NCI-H2227 (cell line): ENCODE measurements at regions not wholly inside any gene's neighbourhood (a gene's known extent, or its start where the extent isn't known, plus 50 kb on each side); places are given as distances from the start of the nearest gene placed in this dataset.

Source experiments
- DNase-seq: peaks from one replicate; lab custom pipeline; 2025; ENCODE audit not compliant: unreplicated experiment; lab: John Stamatoyannopoulos, UW

DNA sequence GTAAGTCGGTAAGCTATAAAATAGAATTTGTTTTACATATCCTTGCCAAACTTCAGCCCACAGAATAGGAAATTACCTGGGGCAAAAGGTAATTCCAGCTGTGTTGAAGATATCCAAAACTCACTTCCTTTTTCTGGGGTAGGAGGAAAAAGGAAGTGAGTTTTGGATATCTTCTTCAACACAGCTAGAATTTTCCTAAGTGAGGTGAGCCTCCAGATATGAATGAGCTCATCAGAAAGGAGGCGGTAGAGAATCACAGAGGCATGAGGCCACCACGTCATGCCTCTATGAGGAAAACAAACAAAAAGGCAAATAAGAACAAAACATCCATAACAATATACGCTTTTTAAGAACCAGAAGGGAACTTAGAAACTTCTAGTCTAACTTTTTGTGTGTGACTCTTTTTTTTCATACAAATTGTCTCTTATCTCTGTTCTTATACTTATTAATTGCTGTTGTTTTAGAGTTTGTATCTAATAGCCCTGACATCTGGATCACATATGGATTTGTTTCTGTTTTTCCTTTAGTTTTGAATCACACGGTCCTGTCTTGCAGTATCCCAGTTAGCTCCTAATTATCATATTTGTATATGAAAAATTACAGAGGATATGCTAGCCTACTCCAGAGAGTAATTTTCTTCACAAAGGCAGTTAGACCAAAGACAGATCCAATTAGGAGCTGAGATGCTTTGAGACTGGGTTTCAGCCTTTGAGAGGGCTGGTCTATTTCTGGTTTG, 104.5 kb downstream of the RBM43 start:
- DNase-seq = no peak

DNA sequence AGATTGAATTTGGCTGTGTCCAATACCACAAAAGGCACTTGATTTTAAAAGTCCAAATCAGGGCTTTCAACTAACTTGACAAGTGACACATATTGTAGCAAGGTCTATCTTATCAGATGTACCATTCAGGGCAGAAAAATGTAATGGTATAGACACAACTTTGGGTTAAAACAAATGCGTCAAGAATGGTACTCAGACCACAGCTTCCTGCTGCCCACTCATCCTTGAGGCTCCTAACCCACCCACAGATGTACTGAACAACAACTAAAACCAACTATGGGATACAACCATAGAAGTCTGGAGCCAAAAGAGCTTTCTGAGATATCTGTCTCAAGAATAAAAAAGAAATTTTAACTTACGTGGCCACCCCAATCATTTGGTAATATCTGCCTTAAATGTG, 105.2 kb downstream of the RBM43 start:
- DNase-seq = no peak

DNA sequence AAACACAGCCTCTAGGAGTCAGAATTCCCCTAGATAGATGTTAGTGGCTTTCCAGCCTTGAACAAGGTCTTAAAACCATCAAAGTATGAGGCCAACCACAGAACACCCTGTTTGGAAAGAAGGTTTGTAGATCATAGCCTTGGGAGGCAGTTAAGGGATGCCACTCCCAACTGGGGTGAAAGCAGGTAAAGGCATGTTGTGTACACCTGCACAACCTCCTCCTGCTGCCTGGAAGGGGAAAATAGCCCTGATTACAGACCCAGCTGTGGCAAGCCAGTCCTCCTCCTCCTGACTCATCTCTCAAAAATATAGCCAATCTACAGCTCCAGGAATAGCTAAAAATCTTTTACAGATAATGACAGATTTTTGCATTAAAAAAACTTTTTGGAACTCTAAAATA, 108.1 kb downstream of the RBM43 start:
- DNase-seq = no peak

DNA sequence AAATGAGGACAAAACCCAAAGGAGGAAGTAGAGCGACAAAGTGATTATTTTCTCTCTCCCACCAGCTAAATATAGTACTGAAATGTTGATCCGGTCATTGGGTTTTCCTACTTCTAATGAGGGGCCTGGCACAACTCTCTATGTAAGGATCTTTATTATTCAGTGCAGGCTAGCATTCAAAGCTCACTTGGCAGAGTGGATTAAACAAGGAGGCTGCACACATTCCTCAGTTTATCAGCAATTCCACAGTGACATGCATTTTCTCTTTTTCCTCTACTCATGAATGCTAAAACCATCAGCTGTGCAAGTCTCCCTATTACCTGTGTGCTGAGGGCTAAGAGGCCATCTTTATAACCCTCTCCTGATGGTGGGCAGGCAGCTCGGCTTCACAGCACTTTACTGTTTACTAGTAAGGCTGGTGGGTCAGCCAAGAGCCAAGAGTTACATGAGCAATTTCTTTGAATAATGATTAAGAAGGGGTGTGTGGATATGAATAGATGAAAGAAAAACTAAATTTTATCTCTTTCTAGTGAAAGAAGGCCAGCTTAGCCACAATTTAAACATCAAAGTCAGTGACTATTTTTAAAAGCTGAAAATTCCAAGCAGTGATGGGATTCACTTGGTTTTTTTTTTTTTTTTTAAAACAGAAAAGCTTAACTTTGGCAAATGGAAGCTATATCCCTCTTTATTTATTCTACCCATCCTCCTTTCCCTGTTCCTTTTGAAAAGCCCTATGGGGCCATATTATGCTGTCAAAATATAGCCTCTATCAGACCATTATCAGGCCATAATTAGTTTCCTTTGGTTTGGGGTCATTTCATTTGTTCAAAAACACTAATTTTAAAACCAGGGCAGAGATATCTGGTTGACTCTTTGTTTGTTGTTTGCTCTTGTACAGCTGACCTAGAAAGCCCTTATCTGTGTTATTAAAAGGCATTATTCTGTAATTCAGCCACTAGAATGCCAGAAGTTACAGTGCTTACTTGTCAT, 111.0 kb downstream of the RBM43 start:
- peak; percentile 76 for DNase-seq

DNA sequence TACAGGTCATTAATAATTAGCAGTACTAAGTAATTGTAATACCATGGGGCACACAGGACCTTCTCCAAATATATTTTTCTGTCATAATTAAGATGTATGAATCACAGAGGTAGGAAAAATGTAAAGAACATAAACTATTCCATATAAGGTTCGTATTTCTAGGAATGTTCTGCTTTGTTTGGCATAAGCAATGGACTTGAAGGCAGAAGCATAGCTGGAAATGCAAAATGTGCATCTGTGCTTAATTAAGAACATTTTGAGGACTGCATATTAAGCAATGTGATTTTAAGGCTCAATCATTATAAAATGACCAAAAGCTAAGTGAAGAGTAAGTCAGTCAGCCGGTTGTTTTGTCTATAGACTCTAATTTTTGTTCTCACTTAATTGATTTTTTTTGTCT, 123.2 kb downstream of the RBM43 start:
- no peak for DNase-seq

DNA sequence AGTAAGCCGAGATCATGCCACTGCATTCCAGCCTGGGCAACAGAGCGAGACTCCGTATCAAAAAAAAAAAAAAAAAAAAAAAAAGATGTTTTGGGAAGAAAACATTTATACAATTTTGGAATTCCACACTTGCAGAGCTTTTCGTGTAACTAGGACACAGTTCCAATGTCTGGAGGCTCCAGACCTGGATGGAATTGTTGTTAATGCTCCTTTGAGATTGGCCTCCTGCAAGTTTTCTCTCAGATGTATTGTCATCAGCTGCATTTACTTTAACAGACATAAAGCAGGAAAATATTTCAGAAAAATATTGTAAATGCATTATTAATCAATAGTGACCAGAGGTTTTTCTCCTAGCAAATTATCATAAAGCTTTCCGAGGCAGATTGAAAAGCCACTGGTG, 124.1 kb downstream of the RBM43 start:
- DNase-seq = no peak

DNA sequence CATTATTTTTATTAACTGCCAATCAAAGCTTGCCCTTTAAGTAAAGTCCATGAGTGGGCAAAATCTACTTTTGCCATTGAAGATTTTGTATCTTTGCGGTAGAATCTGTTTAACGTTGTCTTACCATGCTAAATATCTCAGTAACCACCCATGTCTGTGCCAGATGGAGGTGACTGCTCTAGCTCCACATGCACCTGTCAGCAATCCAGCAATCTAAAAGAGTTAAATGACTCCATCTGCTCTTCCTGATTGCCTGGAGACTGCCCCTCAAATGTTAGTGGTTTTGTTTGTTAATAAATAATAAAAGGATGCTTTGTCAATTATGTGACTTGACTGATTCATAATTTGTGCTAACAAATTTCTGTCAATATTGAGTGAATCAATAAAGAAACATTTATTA, 141.7 kb downstream of the RBM43 start:
- DNase-seq = no peak

DNA sequence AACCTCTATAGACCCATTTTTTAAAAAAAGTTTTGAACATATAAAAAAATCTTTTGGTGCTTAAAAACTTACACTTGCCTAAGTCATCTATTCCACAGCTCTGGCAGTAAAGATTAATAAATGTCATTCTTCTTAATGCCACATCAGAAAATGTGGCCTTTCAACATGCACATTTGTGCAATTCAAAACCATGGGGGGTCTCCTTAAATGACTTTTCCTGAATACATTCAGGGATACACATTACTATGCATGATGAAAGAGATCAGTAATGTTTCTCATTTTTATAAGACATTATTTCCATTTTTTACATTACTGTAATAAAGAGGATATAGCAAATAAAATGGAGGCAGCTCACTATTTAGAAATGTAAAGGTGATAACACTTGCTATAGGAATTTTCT, 142.3 kb downstream of the RBM43 start:
- DNase-seq = no peak

DNA sequence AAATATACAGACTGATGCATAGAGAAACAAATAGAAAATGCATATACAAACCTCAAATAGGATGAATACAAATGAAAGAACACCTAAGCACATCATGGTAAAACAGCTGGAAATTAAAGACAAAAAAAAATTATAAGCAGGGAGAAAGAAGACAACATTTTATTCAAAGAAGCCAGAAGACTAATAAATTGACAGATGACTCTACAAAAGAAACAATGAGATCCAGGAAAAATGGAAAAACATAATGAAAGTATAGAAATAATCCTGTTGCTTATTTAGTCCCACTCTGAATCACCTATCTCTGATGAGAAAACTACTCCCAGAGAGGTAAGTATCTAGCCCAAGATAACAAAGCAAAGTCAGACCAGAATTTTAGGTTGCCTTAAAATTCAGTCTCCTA, 143.4 kb downstream of the RBM43 start:
- no peak for DNase-seq

DNA sequence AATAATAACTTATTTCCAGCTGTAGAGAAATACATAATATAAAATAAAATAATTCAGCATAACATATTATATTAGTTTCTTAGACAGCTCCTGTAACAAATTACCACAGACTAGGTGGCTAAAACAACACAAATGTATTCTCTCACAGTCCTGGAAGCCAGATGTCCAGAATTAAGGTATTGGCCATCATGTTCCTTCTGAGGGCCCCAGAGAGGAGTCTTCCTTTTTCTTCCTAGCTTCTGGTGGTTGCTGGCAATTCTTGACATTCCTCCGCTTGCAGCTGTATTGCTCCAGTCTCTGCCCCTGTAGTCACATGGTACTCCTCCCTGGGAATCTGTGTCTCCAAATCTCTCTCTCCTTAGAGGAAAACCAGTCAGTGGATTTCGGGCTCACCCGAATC, 146.8 kb downstream of the RBM43 start:
- DNase-seq = no peak

DNA sequence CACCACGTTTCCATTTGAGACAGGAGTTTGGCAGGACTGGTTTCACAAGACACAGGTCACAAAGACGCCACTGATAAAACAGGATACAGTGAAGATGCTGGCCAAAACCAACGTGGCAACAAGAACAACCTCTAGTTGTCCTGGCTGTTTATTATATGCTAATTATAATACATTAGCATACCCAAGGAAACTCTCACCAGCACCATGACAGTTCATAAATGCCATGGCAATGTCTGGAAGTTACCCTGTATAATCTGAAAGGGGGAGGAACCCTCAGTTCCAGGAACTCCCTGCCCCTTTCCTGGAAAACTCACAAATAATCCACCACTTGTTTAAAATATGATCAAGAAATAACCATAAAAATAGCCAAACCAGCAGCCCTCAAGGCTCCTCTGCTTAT, 148.3 kb downstream of the RBM43 start:
- no peak for DNase-seq

DNA sequence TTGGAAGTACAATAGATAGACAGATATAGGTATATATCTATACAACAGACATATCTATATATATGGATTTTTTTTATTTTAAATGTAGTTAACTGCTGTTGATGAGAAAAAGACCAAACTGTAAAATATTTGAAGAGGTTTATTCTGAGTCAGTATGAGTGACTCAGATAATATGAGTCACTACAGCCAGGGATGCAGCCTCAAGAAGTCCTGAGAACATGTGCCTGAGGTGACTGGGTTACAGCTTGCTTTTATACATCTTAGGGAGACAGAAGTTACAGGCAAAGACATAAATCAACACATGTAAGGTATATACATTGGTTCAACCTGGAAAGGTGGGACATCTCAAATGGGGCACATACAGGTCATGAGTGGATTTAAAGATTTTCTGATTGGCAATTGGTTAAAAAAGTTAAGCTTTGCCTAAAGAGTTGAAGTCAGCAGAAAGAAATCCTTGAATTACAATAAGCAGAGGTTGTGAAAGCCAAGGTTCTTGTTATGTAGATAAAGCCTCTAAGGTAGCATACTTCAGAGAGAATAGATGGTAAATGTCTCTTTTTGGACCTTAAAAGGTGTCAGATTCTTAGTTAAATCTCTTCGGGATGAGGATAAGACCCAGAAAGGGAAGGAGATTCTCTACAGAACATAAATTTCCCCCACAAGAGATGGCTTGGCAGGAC, 149.9 kb downstream of the RBM43 start:
- no peak for DNase-seq

DNA sequence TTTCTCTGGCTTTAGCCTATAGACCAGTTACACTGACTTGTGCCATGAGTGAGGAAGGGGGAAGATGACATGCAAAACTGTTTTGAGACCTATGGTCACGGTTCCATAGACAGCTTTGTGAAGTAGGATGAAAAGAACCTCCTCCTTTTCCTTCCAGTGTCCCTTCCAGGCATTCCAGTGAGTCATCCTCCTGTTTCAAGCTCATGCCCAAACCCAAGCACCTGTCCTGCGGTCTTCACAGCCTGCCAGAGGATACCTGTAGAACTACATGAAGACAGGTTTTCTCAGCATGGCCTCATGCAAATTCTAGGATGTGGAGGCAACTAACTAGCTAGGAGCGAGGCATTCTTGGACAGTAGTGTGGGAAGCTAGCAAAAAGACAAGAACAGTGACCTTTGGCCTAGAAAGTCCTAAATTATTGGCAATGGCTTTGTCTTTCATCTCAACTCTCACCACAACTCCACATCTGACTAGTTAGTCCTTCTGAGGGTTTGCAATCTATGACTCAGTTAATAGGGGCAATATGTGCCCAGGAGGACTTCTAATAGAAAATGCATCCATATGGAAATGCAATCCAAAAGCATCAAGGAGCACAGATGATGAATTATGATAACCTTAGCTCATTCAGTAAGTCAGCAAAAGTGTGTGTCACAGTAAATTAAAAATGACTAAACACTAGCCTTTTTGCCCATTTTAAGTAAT, 154.7 kb downstream of the RBM43 start:
- no peak for DNase-seq

DNA sequence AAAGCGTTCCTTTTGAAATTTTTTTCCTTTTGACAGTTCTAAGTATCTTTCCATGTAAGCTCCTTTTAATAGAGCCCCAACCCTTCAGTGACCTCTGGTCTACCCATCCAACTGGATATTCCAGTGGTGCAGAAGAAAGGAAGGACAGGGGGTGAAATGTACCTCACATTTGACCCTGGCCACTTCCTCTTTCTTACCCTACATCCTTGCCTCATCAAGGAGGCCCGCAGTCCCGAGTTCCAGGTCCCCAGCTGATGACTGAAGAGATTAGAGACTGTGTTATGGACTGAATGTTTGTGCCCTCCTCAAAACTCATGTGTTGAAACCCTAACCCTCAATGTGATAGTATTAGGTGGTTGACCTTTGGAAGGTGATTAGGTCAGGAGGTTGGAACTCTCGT, 158.1 kb downstream of the RBM43 start:
- DNase-seq = no peak

DNA sequence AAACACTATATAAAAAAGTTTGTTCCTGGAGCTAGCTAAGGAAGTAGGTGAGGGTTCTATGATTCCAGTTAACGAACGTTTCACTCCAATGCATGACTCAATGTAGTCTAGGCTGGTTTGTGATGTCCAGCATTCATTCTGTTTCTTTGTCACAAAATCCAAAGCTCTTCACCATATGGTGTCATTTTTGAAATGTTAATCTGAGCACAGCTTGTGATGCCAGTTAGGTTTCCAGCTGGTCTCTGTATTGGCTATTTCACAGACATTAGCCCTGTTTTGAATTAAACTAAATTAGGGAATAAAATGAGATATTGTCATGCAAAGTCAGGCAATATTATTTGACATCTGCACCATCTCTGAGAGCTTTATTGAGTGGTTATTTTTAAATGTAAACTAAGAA, 159.4 kb downstream of the RBM43 start:
- DNase-seq = no peak

DNA sequence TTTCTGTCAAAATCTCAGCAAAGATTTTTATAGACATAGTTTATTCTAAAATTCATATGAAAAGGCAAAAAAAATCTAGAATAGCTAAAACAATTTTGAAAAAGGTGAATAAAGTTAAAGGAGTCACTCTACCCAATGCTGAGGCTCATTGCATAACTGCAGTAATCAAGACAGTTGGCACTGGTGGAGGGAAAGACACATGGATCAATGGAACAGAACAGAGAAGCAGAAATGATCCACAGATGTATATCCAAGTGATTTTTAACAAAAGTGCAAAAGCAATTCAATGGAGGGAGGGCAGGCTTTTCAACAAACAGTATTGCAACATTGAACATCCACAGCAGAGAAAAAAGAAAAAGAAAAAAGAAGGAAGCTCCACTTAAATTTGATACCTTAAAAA, 162.8 kb downstream of the RBM43 start:
- DNase-seq = no peak

DNA sequence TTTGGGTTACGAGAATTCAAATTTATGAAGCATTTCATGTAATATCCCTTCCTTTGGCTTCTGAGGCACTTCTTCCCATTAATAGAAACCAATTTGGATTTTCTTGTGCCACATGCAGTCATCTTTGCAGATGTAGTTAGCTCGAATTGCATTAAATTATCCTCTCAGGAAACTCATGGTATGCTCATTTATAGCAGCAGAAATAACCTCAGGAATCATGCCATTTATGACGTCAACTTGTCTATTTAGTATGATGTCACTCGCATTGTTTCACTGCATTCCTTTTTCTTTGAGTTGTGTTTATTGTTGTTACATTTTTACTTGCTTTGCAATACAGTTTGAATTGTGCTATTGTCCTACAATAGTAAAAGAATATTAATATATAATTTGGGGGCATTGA, 163.8 kb downstream of the RBM43 start:
- no peak for DNase-seq

DNA sequence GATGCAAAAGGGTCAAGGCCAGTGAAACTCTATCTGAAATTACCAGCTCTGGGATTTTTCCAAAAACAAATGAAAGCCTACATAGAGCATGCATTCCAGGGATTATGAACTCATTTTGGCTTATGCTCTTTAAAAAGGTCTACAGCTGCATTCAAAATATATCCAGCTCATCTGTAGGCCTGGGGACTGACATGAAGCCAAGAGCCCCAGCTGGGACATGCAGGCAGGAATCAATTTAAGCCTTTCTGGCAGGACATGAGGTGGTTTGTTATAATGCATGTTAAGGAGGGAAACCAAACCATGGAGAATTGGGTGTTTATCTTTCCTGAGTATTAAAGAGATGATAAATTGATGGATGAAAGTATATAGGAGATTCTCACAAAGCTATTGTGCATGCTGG, 164.5 kb downstream of the RBM43 start:
- DNase-seq = no peak

DNA sequence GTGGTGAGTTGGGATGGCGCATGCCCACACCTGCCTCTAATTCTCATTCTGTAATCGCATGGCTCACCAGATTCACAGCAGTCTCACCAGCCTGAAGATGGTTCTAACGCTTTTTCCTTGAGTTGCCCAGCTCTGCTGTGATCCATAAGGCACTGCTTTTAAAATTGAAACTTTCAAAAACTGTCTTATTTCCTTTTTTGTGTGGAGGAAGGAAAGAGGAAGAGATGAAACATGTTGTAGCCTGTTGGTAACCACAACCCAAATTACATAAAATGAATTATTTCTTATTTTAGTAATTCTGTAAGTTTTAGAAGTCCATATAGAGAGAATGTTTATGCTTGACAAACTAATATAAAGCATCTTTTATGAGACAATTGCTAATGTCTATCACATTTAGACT, 165.4 kb downstream of the RBM43 start:
- no peak for DNase-seq

DNA sequence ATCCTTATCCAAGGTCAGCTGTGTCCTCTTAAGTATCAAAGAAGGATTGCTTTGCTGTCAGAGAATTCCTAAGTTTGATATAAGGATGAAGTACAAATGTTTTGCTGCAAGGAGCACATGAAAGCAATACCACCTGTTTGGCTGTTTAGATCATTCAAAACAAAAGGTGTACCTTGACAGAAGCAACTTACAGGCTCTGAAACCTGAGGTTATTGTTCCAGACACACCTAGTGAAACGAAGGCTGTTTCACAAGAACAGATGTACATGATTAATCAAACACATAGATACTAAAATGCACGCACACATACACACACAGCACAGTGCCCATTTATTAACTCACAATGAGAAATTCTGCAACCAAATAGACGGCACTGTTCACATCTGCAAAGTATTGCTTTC, 166.2 kb downstream of the RBM43 start:
- DNase-seq = no peak

DNA sequence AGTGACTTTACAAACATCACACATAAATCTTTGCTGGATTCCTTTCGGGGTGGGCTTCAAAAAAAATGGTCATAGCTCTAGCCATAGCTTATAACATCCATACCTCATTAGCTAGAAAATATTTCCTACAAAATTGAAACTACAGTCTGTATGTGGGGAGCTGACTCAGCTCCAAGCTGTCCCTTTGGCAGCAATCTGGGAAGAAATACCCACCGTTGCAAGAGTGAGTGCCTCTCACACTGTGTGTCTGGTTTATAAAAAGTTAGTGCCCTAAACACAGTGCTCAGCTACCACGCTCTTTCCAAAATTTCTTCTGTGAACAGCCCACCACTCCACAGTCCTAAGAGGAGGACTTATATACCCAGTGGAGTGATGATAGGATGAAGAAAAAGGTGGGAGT, 170.1 kb downstream of the RBM43 start:
- DNase-seq = no peak
